ENCODE measurements at regions not wholly inside any gene's neighbourhood (a gene's known extent, or its start where the extent isn't known, plus 50 kb on each side); places are given as distances from the start of the nearest gene placed in this dataset.

DNA sequence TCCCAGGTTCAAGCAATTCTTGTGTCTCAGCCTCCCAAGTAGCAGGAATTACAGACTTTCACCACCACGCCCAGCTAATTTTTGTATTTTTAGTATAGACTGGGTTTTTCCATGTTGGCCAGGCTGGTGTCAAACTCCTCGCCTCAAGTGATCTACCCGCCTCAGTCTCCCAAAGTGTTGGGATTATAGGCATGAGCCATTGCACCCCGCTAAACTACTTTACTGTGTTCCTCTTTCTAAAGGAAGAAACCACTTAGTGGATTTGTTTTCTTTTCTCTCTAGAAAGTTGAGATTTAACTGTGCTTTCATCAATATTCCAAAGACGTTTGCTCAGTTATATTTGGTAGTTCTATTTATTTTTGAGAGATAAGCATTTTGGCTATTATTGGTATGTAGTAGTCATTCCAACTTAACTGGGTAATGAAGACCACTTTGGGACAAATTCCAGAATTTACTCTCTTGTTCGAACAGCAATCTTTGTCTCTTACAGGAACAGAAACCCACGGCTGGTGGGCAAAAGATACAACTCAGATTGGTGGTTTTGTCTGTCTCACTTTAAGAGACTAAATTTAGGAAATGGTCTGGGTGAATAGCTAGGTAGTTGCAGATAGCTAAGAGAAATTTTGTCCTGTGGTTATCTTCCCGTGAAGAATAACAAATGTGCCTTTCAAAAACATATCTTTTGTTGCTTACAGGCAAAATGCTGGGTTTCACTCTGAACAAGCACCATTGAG, 103.5 kb upstream of the CD55 start:
- TF ChIP-seq, protein P1, sequence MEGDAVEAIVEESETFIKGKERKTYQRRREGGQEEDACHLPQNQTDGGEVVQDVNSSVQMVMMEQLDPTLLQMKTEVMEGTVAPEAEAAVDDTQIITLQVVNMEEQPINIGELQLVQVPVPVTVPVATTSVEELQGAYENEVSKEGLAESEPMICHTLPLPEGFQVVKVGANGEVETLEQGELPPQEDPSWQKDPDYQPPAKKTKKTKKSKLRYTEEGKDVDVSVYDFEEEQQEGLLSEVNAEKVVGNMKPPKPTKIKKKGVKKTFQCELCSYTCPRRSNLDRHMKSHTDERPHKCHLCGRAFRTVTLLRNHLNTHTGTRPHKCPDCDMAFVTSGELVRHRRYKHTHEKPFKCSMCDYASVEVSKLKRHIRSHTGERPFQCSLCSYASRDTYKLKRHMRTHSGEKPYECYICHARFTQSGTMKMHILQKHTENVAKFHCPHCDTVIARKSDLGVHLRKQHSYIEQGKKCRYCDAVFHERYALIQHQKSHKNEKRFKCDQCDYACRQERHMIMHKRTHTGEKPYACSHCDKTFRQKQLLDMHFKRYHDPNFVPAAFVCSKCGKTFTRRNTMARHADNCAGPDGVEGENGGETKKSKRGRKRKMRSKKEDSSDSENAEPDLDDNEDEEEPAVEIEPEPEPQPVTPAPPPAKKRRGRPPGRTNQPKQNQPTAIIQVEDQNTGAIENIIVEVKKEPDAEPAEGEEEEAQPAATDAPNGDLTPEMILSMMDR (conservative IDR thresholded peaks at IDR 0.05): no peak
- Mint-ChIP-seq H3K4me3 (no peak overlapping the region), H3K9me3 (peaks cover 7% of the 10 kb centered on the region), H3K36me3 (ENCODE audit: low read depth) (no peaks in the 10 kb centered on the region), H3K27me3 (ENCODE audit: low read depth) (no peaks in the 10 kb centered on the region), H3K4me1 (no peaks in the 10 kb centered on the region), H3K27ac (ENCODE audit: unreplicated experiment) (no peak overlapping the region)
- no peak for DNase-seq (ENCODE audit: low read depth, low spot score)

- no peak overlapping the region for H3K4me3 Mint-ChIP-seq
- H3K9me3 Mint-ChIP-seq: peaks cover 7% of the 10 kb centered on the region
- no peaks in the 10 kb centered on the region for H3K4me1 Mint-ChIP-seq
- DNase-seq (ENCODE audit: low read depth, low spot score): no peak
- TF ChIP-seq, protein P1 (conservative IDR thresholded peaks at IDR 0.05): no peak
- H3K27ac Mint-ChIP-seq (ENCODE audit: unreplicated experiment): no peak overlapping the region
- no peaks in the 10 kb centered on the region for H3K27me3 Mint-ChIP-seq (ENCODE audit: low read depth)
- H3K36me3 Mint-ChIP-seq (ENCODE audit: low read depth): no peaks in the 10 kb centered on the region
Observed at GRCh38 chr1:207218512-207219362, 102.7 kb upstream of the CD55 start.

GRCh38 chr1:207219979-207220889, 101.2 kb upstream of the CD55 start:
- H3K27ac Mint-ChIP-seq (ENCODE audit: unreplicated experiment): no peak overlapping the region
- no peaks in the 10 kb centered on the region for H3K4me1 Mint-ChIP-seq
- no peaks in the 10 kb centered on the region for H3K27me3 Mint-ChIP-seq (ENCODE audit: low read depth)
- H3K36me3 Mint-ChIP-seq (ENCODE audit: low read depth): no peaks in the 10 kb centered on the region
- no peak overlapping the region for H3K4me3 Mint-ChIP-seq
- TF ChIP-seq, protein P1 (conservative IDR thresholded peaks at IDR 0.05): no peak
- H3K9me3 Mint-ChIP-seq: peaks cover 2% of the 10 kb centered on the region
- DNase-seq (ENCODE audit: low read depth, low spot score): no peak

GRCh38 chr1:207221934-207222351, 99.5 kb upstream of the CD55 start:
- Mint-ChIP-seq H3K36me3 (ENCODE audit: low read depth) (no peaks in the 10 kb centered on the region), H3K9me3 (no peaks in the 10 kb centered on the region), H3K4me1 (no peaks in the 10 kb centered on the region), H3K4me3 (no peak overlapping the region), H3K27me3 (ENCODE audit: low read depth) (no peaks in the 10 kb centered on the region), H3K27ac (ENCODE audit: unreplicated experiment) (no peak overlapping the region)
- no peak for DNase-seq (ENCODE audit: low read depth, low spot score)
- TF ChIP-seq, protein P1 (conservative IDR thresholded peaks at IDR 0.05): no peak

- H3K36me3 Mint-ChIP-seq (ENCODE audit: low read depth): no peaks in the 10 kb centered on the region
- H3K9me3 Mint-ChIP-seq: no peaks in the 10 kb centered on the region
- no peak overlapping the region for H3K27ac Mint-ChIP-seq (ENCODE audit: unreplicated experiment)
- no peaks in the 10 kb centered on the region for H3K4me1 Mint-ChIP-seq
- no peak for DNase-seq (ENCODE audit: low read depth, low spot score)
- H3K27me3 Mint-ChIP-seq (ENCODE audit: low read depth): no peaks in the 10 kb centered on the region
- no peak overlapping the region for H3K4me3 Mint-ChIP-seq
- TF ChIP-seq, protein P1 (conservative IDR thresholded peaks at IDR 0.05): no peak
Observed at GRCh38 chr1:207223162-207223561, 98.3 kb upstream of the CD55 start.

All from neural crest cell (in vitro differentiated cells).